ENCODE measurements at regions not wholly inside any gene's neighbourhood (a gene's known extent, or its start where the extent isn't known, plus 50 kb on each side); places are given as distances from the start of the nearest gene placed in this dataset.

DNA sequence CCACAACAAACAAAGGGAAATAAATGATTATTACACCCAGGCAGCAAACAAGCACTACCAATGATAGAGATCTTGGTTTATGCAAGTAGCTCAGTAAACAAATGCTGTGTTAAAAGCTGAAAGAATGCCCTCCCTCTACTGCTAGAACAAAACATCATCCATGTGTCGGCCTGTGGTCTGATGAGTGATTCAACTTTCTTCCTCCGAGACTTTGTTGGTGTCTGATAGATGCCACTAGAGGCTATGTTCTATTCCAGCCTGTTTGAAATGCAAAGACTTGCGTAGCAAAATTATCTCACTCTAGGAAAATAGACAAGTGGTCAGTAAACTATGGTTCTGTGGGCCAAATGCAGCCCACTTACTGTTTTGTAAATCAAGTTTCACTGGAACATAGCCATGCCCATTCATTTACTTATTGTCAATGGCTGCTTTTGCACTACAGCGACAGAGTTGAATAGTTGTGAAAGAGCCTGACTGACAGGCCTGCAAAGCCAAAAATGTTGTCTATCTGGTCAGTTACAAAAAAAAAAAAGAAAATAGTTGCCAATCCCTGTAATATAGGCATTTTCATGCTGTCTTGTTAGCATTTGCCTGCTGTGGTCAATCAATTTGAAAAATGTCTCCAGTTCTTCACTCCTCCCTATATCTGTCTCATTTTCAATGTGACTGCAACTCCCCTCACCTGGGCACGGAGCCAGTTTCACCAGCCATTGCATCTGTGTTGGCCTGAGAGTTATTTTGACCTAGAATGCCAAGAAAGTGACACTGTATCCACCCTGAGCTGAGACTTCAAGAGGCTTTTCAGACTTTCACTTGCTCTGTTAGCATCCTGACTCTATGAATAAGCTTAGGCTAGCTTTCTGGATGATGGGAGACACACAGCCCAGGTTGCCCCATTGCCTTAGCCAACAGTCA is 544.6 kb upstream of the BTBD3 start:
- no peak for TF ChIP-seq CTCF (IDR thresholded peaks at IDR 0.05 in 2 of 3, conservative IDR thresholded peaks at IDR 0.05 in 1 of 3; ENCODE audit: borderline replicate concordance in 1 of 3, insufficient read depth in 1 of 3, low read depth in 2 of 3, low read length in 2 of 3)
- TF ChIP-seq, protein P1, sequence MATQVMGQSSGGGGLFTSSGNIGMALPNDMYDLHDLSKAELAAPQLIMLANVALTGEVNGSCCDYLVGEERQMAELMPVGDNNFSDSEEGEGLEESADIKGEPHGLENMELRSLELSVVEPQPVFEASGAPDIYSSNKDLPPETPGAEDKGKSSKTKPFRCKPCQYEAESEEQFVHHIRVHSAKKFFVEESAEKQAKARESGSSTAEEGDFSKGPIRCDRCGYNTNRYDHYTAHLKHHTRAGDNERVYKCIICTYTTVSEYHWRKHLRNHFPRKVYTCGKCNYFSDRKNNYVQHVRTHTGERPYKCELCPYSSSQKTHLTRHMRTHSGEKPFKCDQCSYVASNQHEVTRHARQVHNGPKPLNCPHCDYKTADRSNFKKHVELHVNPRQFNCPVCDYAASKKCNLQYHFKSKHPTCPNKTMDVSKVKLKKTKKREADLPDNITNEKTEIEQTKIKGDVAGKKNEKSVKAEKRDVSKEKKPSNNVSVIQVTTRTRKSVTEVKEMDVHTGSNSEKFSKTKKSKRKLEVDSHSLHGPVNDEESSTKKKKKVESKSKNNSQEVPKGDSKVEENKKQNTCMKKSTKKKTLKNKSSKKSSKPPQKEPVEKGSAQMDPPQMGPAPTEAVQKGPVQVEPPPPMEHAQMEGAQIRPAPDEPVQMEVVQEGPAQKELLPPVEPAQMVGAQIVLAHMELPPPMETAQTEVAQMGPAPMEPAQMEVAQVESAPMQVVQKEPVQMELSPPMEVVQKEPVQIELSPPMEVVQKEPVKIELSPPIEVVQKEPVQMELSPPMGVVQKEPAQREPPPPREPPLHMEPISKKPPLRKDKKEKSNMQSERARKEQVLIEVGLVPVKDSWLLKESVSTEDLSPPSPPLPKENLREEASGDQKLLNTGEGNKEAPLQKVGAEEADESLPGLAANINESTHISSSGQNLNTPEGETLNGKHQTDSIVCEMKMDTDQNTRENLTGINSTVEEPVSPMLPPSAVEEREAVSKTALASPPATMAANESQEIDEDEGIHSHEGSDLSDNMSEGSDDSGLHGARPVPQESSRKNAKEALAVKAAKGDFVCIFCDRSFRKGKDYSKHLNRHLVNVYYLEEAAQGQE (IDR thresholded peaks at IDR 0.05; ENCODE audit: low read depth): no peak
- no peak for TF ChIP-seq POLR2A (IDR thresholded peaks at IDR 0.05; ENCODE audit: borderline replicate concordance, extremely low read depth, insufficient read depth, insufficient read length)
- no peak for TF ChIP-seq POLR2AphosphoS5 (IDR thresholded peaks at IDR 0.05; ENCODE audit: low read depth, low read length)
- TF ChIP-seq SRF (IDR thresholded peaks at IDR 0.05; ENCODE audit: low read depth): no peak
- TF ChIP-seq YY1 (IDR thresholded peaks at IDR 0.05; ENCODE audit: extremely low read depth, insufficient replicate concordance, low read depth, low read length): no peak
- no peak for TF ChIP-seq EZH2 (IDR thresholded peaks at IDR 0.05)
- no peak for TF ChIP-seq MAX (IDR thresholded peaks at IDR 0.05)
